A549 (cell line): ENCODE measurements at regions not wholly inside any gene's neighbourhood (a gene's known extent, or its start where the extent isn't known, plus 50 kb on each side); places are given as distances from the start of the nearest gene placed in this dataset.
"Not testable (repeated sequence)": the region's sequence is repeated elsewhere in the genome, so short reads cannot be mapped to it uniquely, and the experiment has no call there.

Experiments
- ATAC-seq, 2 experiments: fragments of 200-7000 bp in 1 of 2; fragments of >200 bp in 1 of 2; cut with Nextera tagmentation in 1 of 2; cut with Tn5 transposase in 1 of 2; 3 replicates each; pipeline versions ENCODE4 v1.8.0 to v1.9.1; 2018 to 2020; ENCODE audit warnings: mild to moderate bottlenecking in 1 of 2, moderate library complexity in 1 of 2
- CTCF ChIA-PET: fragments of 300-600 bp; sonication (Branson Sonifier 250); formaldehyde crosslinking; extraction: SDS; loops from one replicate; lab custom pipeline; 2021; ENCODE audit warnings: antibody characterized with exemption, inconsistent platforms; lab: Yijun Ruan, JAX
- POLR2A ChIA-PET: fragments of 350-600 bp; formaldehyde crosslinking; extraction: SDS; loops from one replicate; lab custom pipeline; 2021; ENCODE audit warnings: antibody characterized with exemption, inconsistent platforms; lab: Yijun Ruan, JAX
- DNase-seq, 2 experiments: peaks; one replicate each; pipeline versions ENCODE4 v3.0.0 to v3.0.0-alpha.2; 2011 to 2016; ENCODE audit warnings: low read depth in 1 of 2, low spot score in 1 of 2
- FAIRE-seq: peaks from 2 replicates; lab custom pipeline; 2011; peaks lifted over from hg19 to GRCh38; lab: Jason Lieb, UNC
- H3K27ac ChIP-seq, 2 experiments: fragments of >200 bp; sonication (Bioruptor Twin); formaldehyde crosslinking; 3 replicates each; pipeline ENCODE4 v1.5.1; 2016 to 2017
- H3K4me1 ChIP-seq: fragments of >200 bp; sonication (Bioruptor Twin); formaldehyde crosslinking; 3 replicates; pipeline ENCODE4 v1.6.1; 2016
- H3K4me2 ChIP-seq: fragments of >200 bp; sonication (Bioruptor Twin); formaldehyde crosslinking; 3 replicates; pipeline ENCODE4 v1.6.1; 2016
- H3K4me3 ChIP-seq: fragments of >200 bp; sonication (Bioruptor Twin); formaldehyde crosslinking; 3 replicates; pipeline ENCODE4 v1.5.1; 2016
- H3K9me3 ChIP-seq: fragments of >200 bp; sonication (Bioruptor Twin); formaldehyde crosslinking; 3 replicates; pipeline ENCODE4 v1.6.1; 2016
- CBX2 ChIP-seq: fragments of 200-600 bp; sonication (generic); IDR thresholded peaks from 2 replicates; pipeline ENCODE4 v1.6.1; 2016; ENCODE audit warnings: low read depth, mild to moderate bottlenecking, borderline replicate concordance
- CEBPB ChIP-seq, 2 experiments: fragments of >200 bp in 1 of 2; sonication (Bioruptor Twin) in 1 of 2; formaldehyde crosslinking in 1 of 2; IDR thresholded peaks; 2 replicates each; pipeline ENCODE4 v1.6.1; 2012 to 2016
- CHD4 ChIP-seq: fragments of 200-600 bp; sonication (generic); IDR thresholded peaks from 2 replicates; pipeline ENCODE4 v1.6.1; 2016; ENCODE audit warnings: antibody characterized with exemption, mild to moderate bottlenecking, borderline replicate concordance
- EHMT2 ChIP-seq: fragments of 200-600 bp; sonication (generic); IDR thresholded peaks from 2 replicates; pipeline ENCODE4 v1.6.1; 2016; ENCODE audit warnings: antibody characterized with exemption, low read depth, mild to moderate bottlenecking, moderate library complexity
- ESRRA ChIP-seq: fragments of 150-350 bp; IDR thresholded peaks from 2 replicates; pipeline ENCODE4 v1.6.1; 2014; ENCODE audit warnings: mild to moderate bottlenecking, low read length, borderline replicate concordance
- FOSB ChIP-seq: fragments of 250-450 bp; sonication (Bioruptor Pico); IDR thresholded peaks from 2 replicates; pipeline ENCODE4 v1.5.0; 2020; ENCODE audit warnings: mild to moderate bottlenecking, moderate library complexity
- GATA3 ChIP-seq: IDR thresholded peaks from 2 replicates; pipeline ENCODE4 v1.6.1; 2012; ENCODE audit warnings: borderline replicate concordance
- HES2 ChIP-seq: fragments of >200 bp; sonication (Bioruptor Twin); formaldehyde crosslinking; IDR thresholded peaks from 2 replicates; pipeline ENCODE4 v1.6.1; 2016
- HOXA7 ChIP-seq: fragments of 250-450 bp; sonication (Bioruptor Pico); IDR thresholded peaks from 2 replicates; pipeline ENCODE4 v1.5.0; 2020; ENCODE audit warnings: mild to moderate bottlenecking, moderate library complexity
- JUN ChIP-seq, 2 experiments: fragments of >200 bp; sonication (Bioruptor Twin); formaldehyde crosslinking; IDR thresholded peaks; 2 replicates in 1 of 2; 3 replicates in 1 of 2; pipeline ENCODE4 v1.6.1; 2016 to 2017
- KDM1A ChIP-seq: fragments of 200-600 bp; sonication (generic); IDR thresholded peaks from 2 replicates; pipeline ENCODE4 v1.6.1; 2016; ENCODE audit warnings: low read depth, mild to moderate bottlenecking
- MAX ChIP-seq: IDR thresholded peaks from 2 replicates; pipeline ENCODE4 v1.6.1; 2012
- NFE2L2 ChIP-seq: fragments of 150-350 bp; conservative IDR thresholded peaks from 2 replicates; pipeline ENCODE4 v1.6.1; 2014; ENCODE audit warnings: low read length
- RCOR1 ChIP-seq: fragments of 150-350 bp; IDR thresholded peaks from 2 replicates; pipeline ENCODE4 v1.6.1; 2014; ENCODE audit warnings: antibody characterized with exemption, low read length, low read depth
- RFX5 ChIP-seq: fragments of 450-650 bp; IDR thresholded peaks from 2 replicates; pipeline ENCODE4 v1.7.1; 2014; ENCODE audit warnings: antibody characterized with exemption, mild to moderate bottlenecking, moderate library complexity
- RNF2 ChIP-seq: fragments of 200-600 bp; sonication (generic); IDR thresholded peaks from 2 replicates; pipeline ENCODE4 v1.6.1; 2016; ENCODE audit warnings: low read depth, mild to moderate bottlenecking, antibody characterized with exemption, moderate library complexity, borderline replicate concordance
- SREBF2 ChIP-seq: fragments of 450-650 bp; IDR thresholded peaks from 2 replicates; pipeline ENCODE4 v1.6.1; 2014; ENCODE audit warnings: mild to moderate bottlenecking, moderate library complexity
- TFCP2L1 ChIP-seq: fragments of 250-450 bp; sonication (Bioruptor Pico); IDR thresholded peaks from 2 replicates; pipeline ENCODE4 v1.5.0; 2021; ENCODE audit warnings: mild to moderate bottlenecking
- USF2 ChIP-seq: fragments of 450-650 bp; IDR thresholded peaks from 2 replicates; pipeline ENCODE4 v1.6.1; 2014; ENCODE audit warnings: antibody characterized with exemption
- WGBS: methylation state at CpG from one replicate; pipeline ENCODE4 v1.1.6; 2017; ENCODE audit errors: missing lambda C conversion rate; 5-methylcytosine and 5-hydroxymethylcytosine counted together
- TF ChIP-seq, protein P1 (sequence below): fragments of 200-600 bp; sonication (generic); IDR thresholded peaks from 2 replicates; pipeline ENCODE4 v1.6.1; 2016; ENCODE audit warnings: antibody characterized with exemption, mild to moderate bottlenecking, moderate library complexity
- TF ChIP-seq, protein P2 (sequence below): IDR thresholded peaks from 2 replicates; pipeline ENCODE4 v1.6.1; 2012; ENCODE audit warnings: low read depth, borderline replicate concordance
- TF ChIP-seq, protein P3 (sequence below): fragments of 250-450 bp; sonication (Bioruptor Pico); IDR thresholded peaks from 2 replicates; pipeline ENCODE4 v1.5.0; 2020; ENCODE audit warnings: low read depth, mild to moderate bottlenecking, moderate library complexity

- ChIA-PET POLR2A (no interaction called here), CTCF (no interaction called here)
- H3K4me3 ChIP-seq = no peak overlapping the region
- H3K9me3 ChIP-seq = no peaks in the 10 kb centered on the region
- H3K4me1 ChIP-seq = no peaks in the 10 kb centered on the region
- FAIRE-seq (no peak), ATAC-seq (no peak), DNase-seq (no peak)
- no peak overlapping the region for H3K27ac ChIP-seq
- 28% methylated on average over 5 of the region's 5 CpGs for WGBS
- TF ChIP-seq RCOR1 (no peak), JUN (IDR thresholded peaks at IDR 0.05) (no peak), EHMT2 (peak; percentile 51; the same call in 1 of the 2 replicates)
- TF ChIP-seq, protein P1, sequence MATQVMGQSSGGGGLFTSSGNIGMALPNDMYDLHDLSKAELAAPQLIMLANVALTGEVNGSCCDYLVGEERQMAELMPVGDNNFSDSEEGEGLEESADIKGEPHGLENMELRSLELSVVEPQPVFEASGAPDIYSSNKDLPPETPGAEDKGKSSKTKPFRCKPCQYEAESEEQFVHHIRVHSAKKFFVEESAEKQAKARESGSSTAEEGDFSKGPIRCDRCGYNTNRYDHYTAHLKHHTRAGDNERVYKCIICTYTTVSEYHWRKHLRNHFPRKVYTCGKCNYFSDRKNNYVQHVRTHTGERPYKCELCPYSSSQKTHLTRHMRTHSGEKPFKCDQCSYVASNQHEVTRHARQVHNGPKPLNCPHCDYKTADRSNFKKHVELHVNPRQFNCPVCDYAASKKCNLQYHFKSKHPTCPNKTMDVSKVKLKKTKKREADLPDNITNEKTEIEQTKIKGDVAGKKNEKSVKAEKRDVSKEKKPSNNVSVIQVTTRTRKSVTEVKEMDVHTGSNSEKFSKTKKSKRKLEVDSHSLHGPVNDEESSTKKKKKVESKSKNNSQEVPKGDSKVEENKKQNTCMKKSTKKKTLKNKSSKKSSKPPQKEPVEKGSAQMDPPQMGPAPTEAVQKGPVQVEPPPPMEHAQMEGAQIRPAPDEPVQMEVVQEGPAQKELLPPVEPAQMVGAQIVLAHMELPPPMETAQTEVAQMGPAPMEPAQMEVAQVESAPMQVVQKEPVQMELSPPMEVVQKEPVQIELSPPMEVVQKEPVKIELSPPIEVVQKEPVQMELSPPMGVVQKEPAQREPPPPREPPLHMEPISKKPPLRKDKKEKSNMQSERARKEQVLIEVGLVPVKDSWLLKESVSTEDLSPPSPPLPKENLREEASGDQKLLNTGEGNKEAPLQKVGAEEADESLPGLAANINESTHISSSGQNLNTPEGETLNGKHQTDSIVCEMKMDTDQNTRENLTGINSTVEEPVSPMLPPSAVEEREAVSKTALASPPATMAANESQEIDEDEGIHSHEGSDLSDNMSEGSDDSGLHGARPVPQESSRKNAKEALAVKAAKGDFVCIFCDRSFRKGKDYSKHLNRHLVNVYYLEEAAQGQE = peak; percentile 83
- TF ChIP-seq, all 56 proteins: peak for 2
- no peak overlapping the region for H3K4me2 ChIP-seq
Measured at GRCh38 chr18:1092228-1092627, 187.6 kb downstream of the ADCYAP1 start.

GRCh38 chr18:1094409-1094808 lies 189.7 kb downstream of the ADCYAP1 start:
- ChIA-PET POLR2A (no interaction called here), CTCF (no interaction called here)
- WGBS = 18% methylated on average over 4 of the region's 4 CpGs
- FAIRE-seq (no peak), ATAC-seq (no peak), DNase-seq (no peak)
- no peak overlapping the region for H3K4me2 ChIP-seq
- no peak overlapping the region for H3K4me3 ChIP-seq
- H3K9me3 ChIP-seq = no peaks in the 10 kb centered on the region
- no peaks in the 10 kb centered on the region for H3K4me1 ChIP-seq
- TF ChIP-seq GATA3 (no peak), HOXA7 (CRISPR knock-in tag) (no peak), USF2 (no peak), KDM1A (no peak), CEBPB (IDR thresholded peaks at IDR 0.05) (no peak), HES2 (no peak), SREBF2 (no peak), ESRRA (no peak), MAX (no peak), FOSB (CRISPR knock-in tag) (no peak), CBX2 (no peak), TFCP2L1 (CRISPR knock-in tag) (no peak), RNF2 (no peak), NFE2L2 (no peak), RFX5 (no peak), CHD4 (no peak)
- TF ChIP-seq, protein P2, sequence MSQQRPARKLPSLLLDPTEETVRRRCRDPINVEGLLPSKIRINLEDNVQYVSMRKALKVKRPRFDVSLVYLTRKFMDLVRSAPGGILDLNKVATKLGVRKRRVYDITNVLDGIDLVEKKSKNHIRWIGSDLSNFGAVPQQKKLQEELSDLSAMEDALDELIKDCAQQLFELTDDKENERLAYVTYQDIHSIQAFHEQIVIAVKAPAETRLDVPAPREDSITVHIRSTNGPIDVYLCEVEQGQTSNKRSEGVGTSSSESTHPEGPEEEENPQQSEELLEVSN = no peak
- TF ChIP-seq, protein P3, sequence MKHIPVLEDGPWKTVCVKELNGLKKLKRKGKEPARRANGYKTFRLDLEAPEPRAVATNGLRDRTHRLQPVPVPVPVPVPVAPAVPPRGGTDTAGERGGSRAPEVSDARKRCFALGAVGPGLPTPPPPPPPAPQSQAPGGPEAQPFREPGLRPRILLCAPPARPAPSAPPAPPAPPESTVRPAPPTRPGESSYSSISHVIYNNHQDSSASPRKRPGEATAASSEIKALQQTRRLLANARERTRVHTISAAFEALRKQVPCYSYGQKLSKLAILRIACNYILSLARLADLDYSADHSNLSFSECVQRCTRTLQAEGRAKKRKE (CRISPR knock-in tag) = no peak
- H3K27ac ChIP-seq = no peak overlapping the region

GRCh38 chr18:1097991-1098735 lies 193.5 kb downstream of the ADCYAP1 start:
- H3K4me1 ChIP-seq, POLR2A ChIA-PET, FAIRE-seq, H3K9me3 ChIP-seq, ATAC-seq, DNase-seq, CTCF ChIA-PET, H3K4me3 ChIP-seq, H3K27ac ChIP-seq, H3K4me2 ChIP-seq: not testable (repeated sequence)
- 60% methylated on average over 16 of the region's 51 CpGs for WGBS
